Stomach (tissue), 4 donors: ENCODE measurements at regions not wholly inside any gene's neighbourhood (a gene's known extent, or its start where the extent isn't known, plus 50 kb on each side); places are given as distances from the start of the nearest gene placed in this dataset.

ENCODE experiments used
- CTCF ChIP-seq, 7 experiments: fragments of 450-650 bp in 4 of 7; fragments of 200-600 bp in 3 of 7; sonication (generic) in 3 of 7; IDR thresholded peaks; one replicate each; pipeline ENCODE4 v1.5.1; 2016 to 2019; ENCODE audit warnings: antibody characterized with exemption in 7 of 7, control low read depth in 2 of 7, mild to moderate bottlenecking in 1 of 7
- POLR2A ChIP-seq, 4 donors: fragments of 450-650 bp; IDR thresholded peaks; one replicate each; pipeline ENCODE4 v1.6.1; 2016; ENCODE audit warnings: antibody characterized with exemption in 4 of 4, control low read depth in 2 of 4, mild to moderate bottlenecking in 1 of 4, moderate library complexity in 1 of 4

GRCh38 chr9:106583751-106584150 is 279.2 kb upstream of the ZNF462 start:
- TF ChIP-seq POLR2A (IDR thresholded peaks at IDR 0.05) (no peak), CTCF (IDR thresholded peaks at IDR 0.05) (no peak)
